Muscle layer of duodenum (tissue), 2 donors: ENCODE measurements at regions not wholly inside any gene's neighbourhood (a gene's known extent, or its start where the extent isn't known, plus 50 kb on each side); places are given as distances from the start of the nearest gene placed in this dataset.

Experiments used
- H3K27ac ChIP-seq: one replicate; pipeline ENCODE4 v1.7.0; 2013; ENCODE audit warnings: mild to moderate bottlenecking, low read length
- H3K27me3 ChIP-seq: one replicate; pipeline ENCODE4 v1.7.0; 2013; ENCODE audit warnings: low read depth, mild to moderate bottlenecking, control low read depth, low read length
- H3K36me3 ChIP-seq, 2 donors: one replicate each; pipeline ENCODE4 v1.7.0; 2013; ENCODE audit warnings: low read length in 2 of 2, control low read depth in 1 of 2, mild to moderate bottlenecking in 1 of 2; ENCODE audit not compliant: insufficient read depth in 2 of 2, control insufficient read depth in 1 of 2
- H3K4me1 ChIP-seq, 2 donors: one replicate each; pipeline ENCODE4 v1.7.0; 2013; ENCODE audit warnings: low read length in 2 of 2, mild to moderate bottlenecking in 2 of 2, control low read depth in 1 of 2, moderate library complexity in 1 of 2; ENCODE audit not compliant: insufficient read depth in 2 of 2, control insufficient read depth in 1 of 2
- H3K4me3 ChIP-seq, 2 donors: one replicate each; pipeline ENCODE4 v1.7.0; 2013; ENCODE audit warnings: low read length in 2 of 2, low read depth in 1 of 2, mild to moderate bottlenecking in 1 of 2
- H3K9me3 ChIP-seq, 2 donors: one replicate each; pipeline ENCODE4 v1.7.0; 2013; ENCODE audit warnings: low read length in 2 of 2, control low read depth in 1 of 2, mild to moderate bottlenecking in 1 of 2; ENCODE audit not compliant: control insufficient read depth in 1 of 2
- donor health status: healthy.

- no peaks in the 10 kb centered on the region for H3K9me3 ChIP-seq
These were observed 86.8 kb downstream of the GJA1 start for GRCh38 chr6:121522265-121522664.

GRCh38 chr6:121522771-121523386, 87.4 kb downstream of the GJA1 start:
- no peak overlapping the region for H3K4me3 ChIP-seq
- peaks cover 0 to 18% of the 10 kb centered on the region in 2 donors for H3K36me3 ChIP-seq
- no peaks in the 10 kb centered on the region for H3K4me1 ChIP-seq
- no peaks in the 10 kb centered on the region for H3K27me3 ChIP-seq
- H3K27ac ChIP-seq: peak overlapping the region; percentile 82
- no peaks in the 10 kb centered on the region for H3K9me3 ChIP-seq

More at GRCh38 chr6:121522265-121522664, 86.8 kb downstream of the GJA1 start:
- H3K36me3 ChIP-seq: peaks cover 0 to 18% of the 10 kb centered on the region in 2 donors
- H3K27me3 ChIP-seq: no peaks in the 10 kb centered on the region
- peak overlapping the region; percentile 82 for H3K27ac ChIP-seq
- no peak overlapping the region for H3K4me3 ChIP-seq
- no peaks in the 10 kb centered on the region for H3K4me1 ChIP-seq

GRCh38 chr6:121523628-121524027, 88.2 kb downstream of the GJA1 start:
- Histone ChIP-seq H3K9me3 (no peaks in the 10 kb centered on the region), H3K27ac (peak overlapping the region; percentile 82), H3K27me3 (no peaks in the 10 kb centered on the region), H3K4me3 (no peak overlapping the region), H3K36me3 (peaks cover 0 to 18% of the 10 kb centered on the region in 2 donors), H3K4me1 (no peaks in the 10 kb centered on the region)

- H3K4me3 ChIP-seq: no peak overlapping the region
These were observed 90.8 kb downstream of the GJA1 start for GRCh38 chr6:121526282-121526681.

GRCh38 chr6:121531658-121532169, 96.3 kb downstream of the GJA1 start:
- Histone ChIP-seq H3K27me3 (no peaks in the 10 kb centered on the region), H3K4me1 (no peaks in the 10 kb centered on the region), H3K36me3 (no peaks in the 10 kb centered on the region), H3K27ac (no peak overlapping the region), H3K9me3 (no peaks in the 10 kb centered on the region), H3K4me3 (no peak overlapping the region)

More at GRCh38 chr6:121526282-121526681, 90.8 kb downstream of the GJA1 start:
- Histone ChIP-seq H3K36me3 (peaks cover 0 to 11% of the 10 kb centered on the region in 2 donors), H3K27ac (no peak overlapping the region), H3K4me1 (no peaks in the 10 kb centered on the region), H3K27me3 (no peaks in the 10 kb centered on the region), H3K9me3 (no peaks in the 10 kb centered on the region)

GRCh38 chr6:121533321-121533841, 97.9 kb downstream of the GJA1 start:
- Histone ChIP-seq H3K9me3 (no peaks in the 10 kb centered on the region), H3K27me3 (no peaks in the 10 kb centered on the region), H3K4me1 (no peaks in the 10 kb centered on the region), H3K36me3 (no peaks in the 10 kb centered on the region), H3K27ac (no peak overlapping the region), H3K4me3 (no peak overlapping the region)

- Histone ChIP-seq H3K9me3 (no peaks in the 10 kb centered on the region), H3K27ac (no peak overlapping the region), H3K4me3 (no peak overlapping the region), H3K4me1 (no peaks in the 10 kb centered on the region), H3K36me3 (no peaks in the 10 kb centered on the region), H3K27me3 (no peaks in the 10 kb centered on the region)
These were observed 100.3 kb downstream of the GJA1 start for GRCh38 chr6:121535777-121536176.

GRCh38 chr6:121536345-121536744, 100.9 kb downstream of the GJA1 start:
- no peaks in the 10 kb centered on the region for H3K36me3 ChIP-seq
- H3K9me3 ChIP-seq: no peaks in the 10 kb centered on the region
- no peaks in the 10 kb centered on the region for H3K4me1 ChIP-seq
- no peak overlapping the region for H3K27ac ChIP-seq
- H3K4me3 ChIP-seq: no peak overlapping the region
- H3K27me3 ChIP-seq: no peaks in the 10 kb centered on the region

- no peak overlapping the region for H3K27ac ChIP-seq
- no peaks in the 10 kb centered on the region for H3K4me1 ChIP-seq
- no peaks in the 10 kb centered on the region for H3K27me3 ChIP-seq
- H3K36me3 ChIP-seq: no peaks in the 10 kb centered on the region
- no peak overlapping the region for H3K4me3 ChIP-seq
- no peaks in the 10 kb centered on the region for H3K9me3 ChIP-seq
These were observed 104.0 kb downstream of the GJA1 start for GRCh38 chr6:121539439-121539838.

- no peaks in the 10 kb centered on the region for H3K9me3 ChIP-seq
- H3K27me3 ChIP-seq: no peaks in the 10 kb centered on the region
These were observed 104.8 kb downstream of the GJA1 start for GRCh38 chr6:121540210-121540609.

GRCh38 chr6:121544691-121545090, 109.2 kb downstream of the GJA1 start:
- Histone ChIP-seq H3K4me3 (no peak overlapping the region), H3K27ac (no peak overlapping the region), H3K36me3 (no peaks in the 10 kb centered on the region), H3K27me3 (no peaks in the 10 kb centered on the region), H3K4me1 (no peaks in the 10 kb centered on the region), H3K9me3 (no peaks in the 10 kb centered on the region)

More at GRCh38 chr6:121540210-121540609, 104.8 kb downstream of the GJA1 start:
- no peaks in the 10 kb centered on the region for H3K36me3 ChIP-seq
- H3K27ac ChIP-seq: no peak overlapping the region
- no peak overlapping the region for H3K4me3 ChIP-seq
- no peaks in the 10 kb centered on the region for H3K4me1 ChIP-seq

- H3K9me3 ChIP-seq: no peaks in the 10 kb centered on the region
- H3K36me3 ChIP-seq: no peaks in the 10 kb centered on the region
- no peak overlapping the region for H3K27ac ChIP-seq
- H3K4me3 ChIP-seq: no peak overlapping the region
- no peaks in the 10 kb centered on the region for H3K27me3 ChIP-seq
- no peaks in the 10 kb centered on the region for H3K4me1 ChIP-seq
These were observed 112.7 kb downstream of the GJA1 start for GRCh38 chr6:121548131-121548530.
